CD4-positive, alpha-beta memory T cell (primary cell): ENCODE measurements at regions not wholly inside any gene's neighbourhood (a gene's known extent, or its start where the extent isn't known, plus 50 kb on each side); places are given as distances from the start of the nearest gene placed in this dataset.

Source experiments
- CTCF ChIA-PET: fragments of 350-600 bp; sonication (Branson Sonifier 250); formaldehyde crosslinking; loops from one replicate; lab custom pipeline; 2021; ENCODE audit warnings: inconsistent platforms; ENCODE audit not compliant: partially characterized antibody; lab: Charles Lee
- POLR2A ChIA-PET: fragments of 350-600 bp; sonication (Branson Sonifier 250); formaldehyde crosslinking; loops from one replicate; lab custom pipeline; 2021; ENCODE audit not compliant: partially characterized antibody; lab: Charles Lee
- DNase-seq, 5 donors: peaks; one replicate each; pipeline versions ENCODE4 v3.0.0 to v3.0.0-alpha.2; 2020 to 2022; ENCODE audit warnings: mixed read lengths in 1 of 5
- H3K27ac ChIP-seq: one replicate; pipeline ENCODE4 v1.7.0; 2013; ENCODE audit warnings: low read depth, low read length
- H3K27me3 ChIP-seq: 2 replicates; pipeline ENCODE4 v1.7.0; 2013; ENCODE audit warnings: mild to moderate bottlenecking, low read length, moderate library complexity; ENCODE audit not compliant: insufficient read depth
- H3K36me3 ChIP-seq: 2 replicates; pipeline ENCODE4 v1.7.0; 2013; ENCODE audit warnings: mild to moderate bottlenecking, low read length, moderate library complexity; ENCODE audit not compliant: insufficient read depth
- H3K4me1 ChIP-seq: 2 replicates; pipeline ENCODE4 v1.7.0; 2013; ENCODE audit warnings: mild to moderate bottlenecking, low read length, moderate library complexity; ENCODE audit not compliant: insufficient read depth
- H3K4me3 ChIP-seq, 2 donors: one replicate each; pipeline ENCODE4 v1.7.0; 2013; ENCODE audit warnings: low read length in 2 of 2, mild to moderate bottlenecking in 1 of 2
- H3K9me3 ChIP-seq, 2 donors: one replicate each; pipeline ENCODE4 v1.7.0; 2013; ENCODE audit warnings: low read length in 2 of 2, control low read depth in 1 of 2; ENCODE audit not compliant: control insufficient read depth in 1 of 2
- H3K27ac Mint-ChIP-seq, 7 donors: one replicate each; pipeline ENCODE4 v1.8.0; 2020 to 2021; ENCODE audit warnings: mixed read lengths in 7 of 7, mild to moderate bottlenecking in 6 of 7, inconsistent platforms in 3 of 7, moderate library complexity in 3 of 7
- H3K27me3 Mint-ChIP-seq, 2 donors: one replicate each; pipeline ENCODE4 v1.8.0; 2020 to 2021; ENCODE audit warnings: mixed read lengths in 2 of 2
- H3K36me3 Mint-ChIP-seq, 2 donors: one replicate each; pipeline ENCODE4 v1.8.0; 2020 to 2021; ENCODE audit warnings: mixed read lengths in 2 of 2, inconsistent platforms in 1 of 2, mild to moderate bottlenecking in 1 of 2
- H3K4me1 Mint-ChIP-seq, 4 donors: one replicate each; pipeline ENCODE4 v1.8.0; 2020 to 2021; ENCODE audit warnings: mixed read lengths in 4 of 4, mild to moderate bottlenecking in 1 of 4
- H3K4me3 Mint-ChIP-seq, 8 donors: one replicate each; pipeline ENCODE4 v1.8.0; 2020 to 2021; ENCODE audit warnings: mixed read lengths in 8 of 8, mild to moderate bottlenecking in 7 of 8, moderate library complexity in 6 of 8, inconsistent platforms in 3 of 8
- H3K9me3 Mint-ChIP-seq, 8 donors: one replicate each; pipeline ENCODE4 v1.8.0; 2020 to 2021; ENCODE audit warnings: mixed read lengths in 8 of 8, mild to moderate bottlenecking in 5 of 8, inconsistent platforms in 3 of 8, moderate library complexity in 1 of 8
- intact Hi-C: fragments of 100-400 bp; cut with micrococcal nuclease; formaldehyde crosslinking; loops from one replicate; pipeline ENCODE4 v1.15.1; 2023

GRCh38 chr3:118097660-118098059 is 937.0 kb downstream of the IGSF11 start:
- Mint-ChIP-seq H3K36me3 (no peaks in the 10 kb centered on the region), H3K27ac (no peak overlapping the region), H3K27me3 (no peaks in the 10 kb centered on the region), H3K4me3 (no peak overlapping the region), H3K9me3 (peaks cover 2 to 26% (median 17%) of the 10 kb centered on the region in 8 donors), H3K4me1 (no peaks in the 10 kb centered on the region)
- Histone ChIP-seq H3K4me1 (no peaks in the 10 kb centered on the region), H3K4me3 (no peak overlapping the region), H3K27ac (no peak overlapping the region), H3K36me3 (no peaks in the 10 kb centered on the region), H3K9me3 (no peaks in the 10 kb centered on the region), H3K27me3 (no peaks in the 10 kb centered on the region)
- intact Hi-C loops = no loop called here
- CTCF ChIA-PET = no interaction called here
- POLR2A ChIA-PET = no interaction called here
- no peak for DNase-seq

- no peaks in the 10 kb centered on the region for H3K27me3 ChIP-seq
- Mint-ChIP-seq H3K9me3 (peaks cover 2 to 22% (median 14%) of the 10 kb centered on the region in 8 donors), H3K27ac (no peak overlapping the region), H3K4me1 (no peaks in the 10 kb centered on the region), H3K36me3 (no peaks in the 10 kb centered on the region), H3K4me3 (no peak overlapping the region), H3K27me3 (no peaks in the 10 kb centered on the region)
- H3K9me3 ChIP-seq = no peaks in the 10 kb centered on the region
- no peak for DNase-seq
- no peak overlapping the region for H3K4me3 ChIP-seq
- CTCF ChIA-PET = no interaction called here
- no peak overlapping the region for H3K27ac ChIP-seq
- intact Hi-C loops = no loop called here
- H3K4me1 ChIP-seq = no peaks in the 10 kb centered on the region
- POLR2A ChIA-PET = no interaction called here
- no peaks in the 10 kb centered on the region for H3K36me3 ChIP-seq
These were observed 935.8 kb downstream of the IGSF11 start for GRCh38 chr3:118098827-118099226.

DNA sequence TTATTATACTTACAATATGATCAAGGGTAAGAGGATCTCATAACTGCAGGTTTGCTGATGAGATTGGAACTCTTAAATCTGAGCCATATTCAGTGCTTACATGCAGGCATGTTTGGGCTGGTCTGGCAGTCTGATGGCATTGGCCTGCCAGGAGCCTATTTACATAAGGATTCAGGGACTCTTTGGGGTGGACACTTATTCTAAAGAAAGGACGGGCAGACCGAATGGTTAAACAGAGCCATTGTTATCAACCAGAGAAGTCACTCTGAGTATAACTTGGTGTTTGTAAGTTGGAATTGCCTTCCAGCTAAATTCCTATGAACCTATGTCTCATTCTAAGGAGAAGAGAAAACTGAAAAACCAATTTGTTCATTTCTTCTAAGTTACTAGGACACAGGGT is 932.8 kb downstream of the IGSF11 start:
- CTCF ChIA-PET = no interaction called here
- no peak overlapping the region for H3K4me3 Mint-ChIP-seq

GRCh38 chr3:118102737-118103136 is 931.9 kb downstream of the IGSF11 start:
- H3K9me3 Mint-ChIP-seq = peaks cover 0 to 6% (median 3%) of the 10 kb centered on the region in 8 donors
- H3K27me3 ChIP-seq = no peaks in the 10 kb centered on the region
- no peaks in the 10 kb centered on the region for H3K27me3 Mint-ChIP-seq
- H3K4me1 Mint-ChIP-seq = no peaks in the 10 kb centered on the region
- no peak overlapping the region for H3K4me3 ChIP-seq
- H3K36me3 Mint-ChIP-seq = no peaks in the 10 kb centered on the region
- no peak overlapping the region for H3K27ac Mint-ChIP-seq
- POLR2A ChIA-PET = no interaction called here
- H3K27ac ChIP-seq = no peak overlapping the region
- CTCF ChIA-PET = no interaction called here
- H3K4me1 ChIP-seq = no peaks in the 10 kb centered on the region
- DNase-seq = no peak
- H3K36me3 ChIP-seq = no peaks in the 10 kb centered on the region
- no peaks in the 10 kb centered on the region for H3K9me3 ChIP-seq
- no peak overlapping the region for H3K4me3 Mint-ChIP-seq
- intact Hi-C loops = no loop called here

More for the DNA sequence above, 932.8 kb downstream of the IGSF11 start:
- Mint-ChIP-seq H3K4me1 (no peaks in the 10 kb centered on the region), H3K27me3 (no peaks in the 10 kb centered on the region), H3K9me3 (peaks cover 0 to 9% (median 5%) of the 10 kb centered on the region in 8 donors), H3K36me3 (no peaks in the 10 kb centered on the region), H3K27ac (no peak overlapping the region)
- intact Hi-C loops = no loop called here
- no peaks in the 10 kb centered on the region for H3K27me3 ChIP-seq
- no peak for DNase-seq
- H3K4me1 ChIP-seq = no peaks in the 10 kb centered on the region
- H3K27ac ChIP-seq = no peak overlapping the region
- no peak overlapping the region for H3K4me3 ChIP-seq
- POLR2A ChIA-PET = no interaction called here
- H3K36me3 ChIP-seq = no peaks in the 10 kb centered on the region
- H3K9me3 ChIP-seq = no peaks in the 10 kb centered on the region

GRCh38 chr3:118108201-118108600 is 926.4 kb downstream of the IGSF11 start:
- no peaks in the 10 kb centered on the region for H3K27me3 Mint-ChIP-seq
- no peak for DNase-seq
- POLR2A ChIA-PET = no interaction called here
- H3K4me1 Mint-ChIP-seq = no peaks in the 10 kb centered on the region
- Histone ChIP-seq H3K4me3 (no peak overlapping the region), H3K9me3 (no peaks in the 10 kb centered on the region), H3K27ac (no peak overlapping the region), H3K4me1 (no peaks in the 10 kb centered on the region), H3K27me3 (no peaks in the 10 kb centered on the region), H3K36me3 (no peaks in the 10 kb centered on the region)
- H3K27ac Mint-ChIP-seq = no peak overlapping the region
- H3K36me3 Mint-ChIP-seq = no peaks in the 10 kb centered on the region
- peaks cover 0 to 13% (median 8%) of the 10 kb centered on the region in 8 donors for H3K9me3 Mint-ChIP-seq
- CTCF ChIA-PET = no interaction called here
- H3K4me3 Mint-ChIP-seq = no peak overlapping the region
- intact Hi-C loops = no loop called here

GRCh38 chr3:118108769-118109168 is 925.9 kb downstream of the IGSF11 start:
- CTCF ChIA-PET = no interaction called here
- Mint-ChIP-seq H3K27me3 (no peaks in the 10 kb centered on the region), H3K4me1 (no peaks in the 10 kb centered on the region), H3K4me3 (no peak overlapping the region), H3K9me3 (peaks cover 0 to 13% (median 8%) of the 10 kb centered on the region in 8 donors), H3K27ac (no peak overlapping the region), H3K36me3 (no peaks in the 10 kb centered on the region)
- no peaks in the 10 kb centered on the region for H3K27me3 ChIP-seq
- intact Hi-C loops = no loop called here
- no peak for DNase-seq
- H3K27ac ChIP-seq = no peak overlapping the region
- no peaks in the 10 kb centered on the region for H3K36me3 ChIP-seq
- no peaks in the 10 kb centered on the region for H3K4me1 ChIP-seq
- H3K9me3 ChIP-seq = no peaks in the 10 kb centered on the region
- POLR2A ChIA-PET = no interaction called here
- H3K4me3 ChIP-seq = no peak overlapping the region

GRCh38 chr3:118110211-118110610 is 924.4 kb downstream of the IGSF11 start:
- no peaks in the 10 kb centered on the region for H3K4me1 Mint-ChIP-seq

GRCh38 chr3:118116991-118117390 is 917.7 kb downstream of the IGSF11 start:
- DNase-seq = no peak
- H3K9me3 Mint-ChIP-seq = peaks cover 0 to 5% (median 2%) of the 10 kb centered on the region in 8 donors
- no peak overlapping the region for H3K4me3 Mint-ChIP-seq
- H3K27ac Mint-ChIP-seq = no peak overlapping the region
- H3K4me1 Mint-ChIP-seq = no peaks in the 10 kb centered on the region
- H3K36me3 Mint-ChIP-seq = no peaks in the 10 kb centered on the region
- no peaks in the 10 kb centered on the region for H3K9me3 ChIP-seq
- intact Hi-C loops = no loop called here
- POLR2A ChIA-PET = no interaction called here
- no peaks in the 10 kb centered on the region for H3K36me3 ChIP-seq
- no peaks in the 10 kb centered on the region for H3K27me3 Mint-ChIP-seq
- no peak overlapping the region for H3K27ac ChIP-seq
- no peaks in the 10 kb centered on the region for H3K4me1 ChIP-seq
- no peaks in the 10 kb centered on the region for H3K27me3 ChIP-seq
- CTCF ChIA-PET = no interaction called here
- no peak overlapping the region for H3K4me3 ChIP-seq

More at GRCh38 chr3:118110211-118110610, 924.4 kb downstream of the IGSF11 start:
- Mint-ChIP-seq H3K36me3 (no peaks in the 10 kb centered on the region), H3K27ac (no peak overlapping the region), H3K27me3 (no peaks in the 10 kb centered on the region), H3K4me3 (no peak overlapping the region), H3K9me3 (peaks cover 0 to 13% (median 9%) of the 10 kb centered on the region in 8 donors)
- CTCF ChIA-PET = no interaction called here
- no peaks in the 10 kb centered on the region for H3K27me3 ChIP-seq
- H3K27ac ChIP-seq = no peak overlapping the region
- H3K4me1 ChIP-seq = no peaks in the 10 kb centered on the region
- H3K36me3 ChIP-seq = no peaks in the 10 kb centered on the region
- POLR2A ChIA-PET = no interaction called here
- H3K4me3 ChIP-seq = no peak overlapping the region
- intact Hi-C loops = no loop called here
- no peak for DNase-seq
- H3K9me3 ChIP-seq = no peaks in the 10 kb centered on the region
